Adipocyte (in vitro differentiated cells): ENCODE measurements at regions not wholly inside any gene's neighbourhood (a gene's known extent, or its start where the extent isn't known, plus 50 kb on each side); places are given as distances from the start of the nearest gene placed in this dataset.
"Not testable (repeated sequence)": the region's sequence is repeated elsewhere in the genome, so short reads cannot be mapped to it uniquely, and the experiment has no call there.

ENCODE experiments used
- DNase-seq: peaks from one replicate; pipeline ENCODE4 v3.0.0-alpha.2; 2015; ENCODE audit warnings: low read depth
- H3K27me3 ChIP-seq: replicated peaks from 2 replicates; pipeline ENCODE4 v1.7.0; 2013; ENCODE audit warnings: mild to moderate bottlenecking, low read length, moderate library complexity; ENCODE audit not compliant: control insufficient read depth, insufficient read depth
- H3K36me3 ChIP-seq: 2 replicates; pipeline ENCODE4 v1.7.0; 2013; ENCODE audit warnings: low read length, mild to moderate bottlenecking, moderate library complexity; ENCODE audit not compliant: control insufficient read depth, insufficient read depth, severe bottlenecking
- H3K4me1 ChIP-seq: 2 replicates; pipeline ENCODE4 v1.7.0; 2013; ENCODE audit warnings: mild to moderate bottlenecking, low read length, moderate library complexity; ENCODE audit not compliant: control insufficient read depth, insufficient read depth
- H3K4me3 ChIP-seq: 2 replicates; pipeline ENCODE4 v1.7.0; 2013; ENCODE audit warnings: mild to moderate bottlenecking, low read length, moderate library complexity
- H3K9ac ChIP-seq: 2 replicates; pipeline ENCODE4 v1.7.0; 2013; ENCODE audit warnings: mild to moderate bottlenecking, low read length, moderate library complexity
- H3K9me3 ChIP-seq: 2 replicates; pipeline ENCODE4 v1.7.0; 2013; ENCODE audit warnings: mild to moderate bottlenecking, low read length, moderate library complexity; ENCODE audit not compliant: control insufficient read depth

DNA sequence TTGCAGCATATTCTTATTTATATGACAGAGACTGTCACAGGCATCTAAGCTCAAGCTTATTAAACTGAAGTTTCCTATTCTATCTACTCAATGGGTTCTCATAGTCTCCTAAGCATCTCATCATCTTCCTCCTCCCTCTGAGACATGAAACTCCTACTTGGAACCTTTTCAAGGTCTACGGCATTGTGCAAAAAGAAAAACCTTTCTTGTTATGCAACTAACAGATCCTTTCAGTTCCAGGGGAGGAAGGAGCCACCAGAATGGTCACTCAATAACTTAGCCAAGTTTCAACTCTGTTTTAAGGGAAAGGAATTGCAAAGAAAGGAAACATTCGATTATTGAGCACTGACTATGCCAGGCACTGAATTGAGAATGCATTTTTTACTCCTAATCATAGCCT, 98.1 kb upstream of the RRN3 start:
- H3K9ac ChIP-seq, H3K4me1 ChIP-seq, H3K27me3 ChIP-seq, H3K4me3 ChIP-seq, DNase-seq, H3K36me3 ChIP-seq, H3K9me3 ChIP-seq: not testable (repeated sequence)

DNA sequence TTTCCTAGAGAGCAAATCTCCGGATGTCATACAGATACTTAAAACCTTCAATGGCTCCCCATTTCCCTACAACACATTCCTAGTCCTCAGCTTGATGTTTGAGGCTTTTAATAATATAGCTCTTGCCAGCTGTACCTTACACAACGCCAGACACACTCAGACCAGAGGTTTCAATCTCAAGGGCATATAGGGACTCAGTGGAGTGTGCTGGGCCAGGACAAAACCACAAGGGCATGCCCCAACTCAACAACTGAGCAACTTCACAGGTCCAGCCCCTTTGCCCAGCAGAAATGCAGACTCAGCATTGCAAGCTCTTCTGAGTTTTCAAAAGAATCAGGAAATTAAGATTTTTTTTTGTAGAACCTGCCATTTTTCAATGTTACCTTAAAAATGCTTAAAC, 95.4 kb upstream of the RRN3 start:
- not testable (repeated sequence) for H3K36me3 ChIP-seq, H3K4me3 ChIP-seq, DNase-seq

More for the DNA sequence above, 95.4 kb upstream of the RRN3 start:
- H3K27me3 ChIP-seq, H3K9me3 ChIP-seq, H3K9ac ChIP-seq, H3K4me1 ChIP-seq: not testable (repeated sequence)
